GM18508 (cell line): ENCODE measurements at regions not wholly inside any gene's neighbourhood (a gene's known extent, or its start where the extent isn't known, plus 50 kb on each side); places are given as distances from the start of the nearest gene placed in this dataset.
"Not testable (repeated sequence)": the region's sequence is repeated elsewhere in the genome, so short reads cannot be mapped to it uniquely, and the experiment has no call there.

ENCODE experiments used
- ATAC-seq: cut with Tn5 transposase; IDR thresholded peaks from one replicate; pipeline ENCODE4 v1.9.1; 2021; ENCODE audit warnings: moderate number of reproducible peaks; ENCODE audit not compliant: insufficient read depth, unreplicated experiment

DNA sequence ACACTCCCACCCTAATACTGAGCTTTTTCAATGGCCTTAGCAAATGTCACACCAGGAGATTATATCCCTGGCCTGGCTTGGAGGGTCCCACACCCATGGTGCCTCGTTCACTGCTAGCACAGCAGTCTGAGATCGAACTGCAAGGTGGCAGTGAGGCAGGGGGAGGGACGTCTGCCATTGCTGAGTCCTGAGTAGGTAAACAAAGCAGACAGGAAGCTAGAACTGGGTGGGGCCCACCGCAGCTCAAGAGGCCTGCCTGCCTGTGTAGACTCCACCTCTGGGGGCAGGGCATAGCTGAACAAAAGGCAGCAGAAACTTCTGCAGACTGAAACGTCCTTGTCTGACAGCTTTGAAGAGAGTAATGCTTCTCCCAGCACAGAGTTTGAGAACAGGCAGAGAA lies 338.9 kb upstream of the MBL2 start:
- no peak for ATAC-seq

DNA sequence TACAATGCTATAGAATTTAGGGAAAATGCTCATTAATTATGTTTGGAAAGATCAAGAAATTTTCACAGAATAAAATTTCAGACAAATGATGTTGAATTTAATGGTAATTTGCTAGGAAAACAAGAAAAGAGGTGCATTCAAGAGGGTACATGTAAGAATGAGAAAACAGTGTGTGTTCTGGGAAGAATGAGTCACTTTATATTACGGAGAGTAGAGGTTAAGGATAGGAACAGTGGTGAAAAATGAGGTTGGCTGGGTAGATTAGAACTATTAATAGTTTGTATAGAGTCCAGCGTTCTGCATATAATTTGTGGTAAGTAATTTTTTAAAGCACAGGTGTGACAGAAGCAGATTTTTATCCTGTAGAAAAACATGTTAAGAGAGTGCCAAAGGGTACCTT lies 336.7 kb upstream of the MBL2 start:
- ATAC-seq: no peak

DNA sequence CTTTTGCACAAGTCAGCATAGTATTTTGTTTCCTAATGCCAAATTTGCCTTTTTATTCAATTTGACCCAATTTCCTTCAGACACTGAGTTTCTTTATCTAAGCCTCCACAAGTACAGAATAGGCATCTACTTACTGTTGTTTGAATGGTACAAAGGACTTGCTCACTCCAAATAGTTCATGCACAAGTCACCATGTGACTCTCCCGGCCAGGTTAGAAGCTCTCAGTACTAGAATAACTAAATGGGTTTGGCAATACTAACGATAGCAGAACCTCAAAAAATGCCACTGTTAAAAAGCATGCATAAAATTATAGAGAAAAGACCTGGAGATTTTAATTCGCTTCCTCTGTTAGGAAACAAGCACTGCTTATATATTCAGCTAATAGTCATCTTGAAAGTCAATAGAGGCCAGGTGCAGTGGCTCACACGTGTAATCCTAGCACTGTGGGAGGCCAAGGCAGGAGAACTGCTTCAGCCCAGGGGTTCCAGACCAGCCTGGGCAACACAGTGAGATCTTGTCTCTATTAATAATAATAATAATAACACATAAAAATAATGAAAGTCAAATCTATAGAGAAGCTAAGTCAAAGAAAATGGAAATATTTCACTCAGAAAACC lies 335.8 kb upstream of the MBL2 start:
- ATAC-seq: no peak

DNA sequence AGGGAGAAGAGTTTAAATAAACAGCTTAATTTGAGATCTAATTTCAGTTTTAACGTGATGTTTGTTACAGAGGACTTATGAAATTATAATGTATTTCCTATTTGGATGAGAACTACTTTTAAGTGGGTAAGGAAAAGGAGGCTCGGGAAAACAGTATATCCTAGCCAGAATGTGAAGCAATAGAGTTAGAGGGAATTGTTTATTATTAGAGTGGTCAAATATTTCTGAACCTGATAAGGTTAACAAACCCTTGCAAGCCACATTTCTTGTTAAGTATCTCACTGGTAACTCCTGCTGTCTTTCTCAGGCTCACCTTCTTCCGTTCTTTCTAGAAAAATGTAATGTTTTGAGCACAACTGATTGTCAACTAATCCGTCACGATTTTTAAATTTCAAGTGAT lies 335.1 kb upstream of the MBL2 start:
- no peak for ATAC-seq

DNA sequence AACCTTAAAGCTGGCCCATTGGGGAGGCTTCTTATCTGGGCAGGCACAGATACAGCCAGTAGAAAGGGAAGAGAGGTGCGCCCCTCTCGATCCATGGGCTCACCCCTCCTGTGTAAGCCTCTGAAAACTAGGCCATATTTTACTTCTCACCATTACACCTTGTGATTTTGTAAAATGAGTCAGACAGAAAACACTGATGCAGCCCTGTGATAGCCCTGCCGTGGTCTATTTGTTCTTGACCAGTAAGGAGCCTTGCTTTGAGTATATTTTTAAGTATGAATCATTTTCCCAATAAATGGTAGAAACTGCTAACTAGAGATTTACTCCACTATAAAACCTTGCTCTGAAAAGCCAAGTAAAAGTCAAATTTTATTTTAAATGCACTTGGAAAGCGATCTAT lies 329.8 kb upstream of the MBL2 start:
- no peak for ATAC-seq

DNA sequence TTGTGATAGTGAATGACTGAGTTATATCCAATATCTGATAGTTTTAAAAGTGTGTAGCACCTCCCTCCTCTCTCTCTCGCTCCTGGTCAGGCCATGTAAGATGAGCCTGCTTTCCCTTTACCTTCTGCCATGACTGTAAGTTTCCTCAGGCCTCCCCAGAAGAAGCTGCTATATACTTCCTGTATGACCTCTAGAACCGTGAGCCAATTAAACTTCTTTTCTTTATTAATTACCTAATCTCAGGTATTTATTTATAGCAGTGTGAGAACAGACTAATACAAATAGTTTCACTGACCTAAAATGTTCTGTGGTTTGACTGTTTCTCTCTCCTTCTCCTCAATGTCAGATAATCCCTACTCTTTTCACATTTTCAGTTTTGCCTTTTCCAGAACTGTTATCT lies 321.3 kb upstream of the MBL2 start:
- no peak for ATAC-seq

DNA sequence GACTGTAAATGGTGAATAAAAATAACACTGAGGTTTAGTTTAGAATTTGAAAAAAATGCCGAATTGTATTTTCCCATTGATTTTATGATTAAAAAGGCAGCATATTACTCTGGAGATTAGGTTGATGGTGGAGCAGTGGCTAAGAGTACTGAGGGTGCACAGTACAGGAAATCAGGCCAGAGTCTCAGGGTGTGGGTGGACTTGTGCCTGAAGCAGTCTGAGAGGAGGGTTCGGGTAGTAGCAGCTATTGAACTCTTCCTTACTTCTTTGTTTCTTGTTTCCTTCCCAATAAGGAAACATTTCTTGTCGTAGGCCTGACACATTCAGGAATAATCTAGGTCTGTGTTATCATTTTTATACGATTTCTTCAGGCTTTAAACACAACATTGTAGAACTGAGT lies 319.0 kb upstream of the MBL2 start:
- ATAC-seq: no peak

DNA sequence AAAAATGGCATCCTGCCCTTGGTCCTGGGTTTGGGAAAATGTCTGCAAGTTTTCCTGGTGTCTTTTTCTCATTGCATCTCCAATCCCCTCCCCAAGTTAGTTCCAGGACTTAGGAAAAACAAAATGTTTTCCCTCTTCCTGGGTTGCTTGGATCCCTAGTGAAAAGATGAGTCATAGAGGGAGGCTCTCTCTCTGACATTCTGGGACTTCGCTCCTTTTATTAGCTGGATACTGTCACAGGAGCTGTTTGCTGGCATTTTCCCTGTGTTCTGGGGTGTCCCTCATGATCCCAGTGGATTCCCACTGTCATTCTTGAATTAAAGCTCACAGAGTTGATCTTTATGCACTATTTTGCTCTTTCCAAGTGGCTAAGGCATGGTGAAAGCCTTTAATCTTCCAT lies 316.4 kb upstream of the MBL2 start:
- ATAC-seq: no peak

DNA sequence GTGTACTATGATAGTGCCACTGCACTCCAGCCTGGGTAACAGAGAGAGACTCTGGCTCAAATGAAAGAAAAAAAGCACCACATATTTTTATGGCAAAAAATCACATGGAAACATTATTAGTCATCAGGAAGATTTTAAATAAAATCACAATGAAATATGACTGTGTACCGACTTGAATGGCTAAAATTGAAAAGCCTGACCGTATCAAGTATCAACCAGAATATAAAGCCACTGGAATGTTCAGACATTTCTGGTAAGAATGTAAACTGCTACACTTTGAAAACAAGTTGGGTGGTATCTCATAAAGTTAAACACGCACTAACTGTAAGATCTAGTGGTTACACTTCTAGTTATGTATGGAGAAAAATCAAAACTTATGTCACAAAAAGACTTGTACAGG lies 306.7 kb upstream of the MBL2 start:
- ATAC-seq: no peak

DNA sequence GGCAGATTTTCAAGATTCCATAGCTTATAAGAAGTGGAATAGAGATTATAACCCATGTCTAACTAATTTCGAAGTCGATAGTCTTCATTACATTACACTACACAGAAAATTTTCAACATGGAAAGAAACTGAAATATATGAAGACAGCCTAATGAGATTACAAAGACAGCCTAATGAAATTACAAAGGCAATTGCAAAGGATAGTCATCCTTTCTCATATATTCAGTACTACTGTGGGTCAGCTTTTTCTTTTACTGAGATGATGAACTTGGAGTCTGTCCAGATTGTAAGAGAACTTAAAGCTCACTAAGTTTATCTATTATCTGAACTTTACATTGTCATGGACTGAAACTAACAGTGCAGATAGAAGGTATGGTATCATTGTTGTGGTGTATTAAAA lies 304.4 kb upstream of the MBL2 start:
- ATAC-seq: no peak

DNA sequence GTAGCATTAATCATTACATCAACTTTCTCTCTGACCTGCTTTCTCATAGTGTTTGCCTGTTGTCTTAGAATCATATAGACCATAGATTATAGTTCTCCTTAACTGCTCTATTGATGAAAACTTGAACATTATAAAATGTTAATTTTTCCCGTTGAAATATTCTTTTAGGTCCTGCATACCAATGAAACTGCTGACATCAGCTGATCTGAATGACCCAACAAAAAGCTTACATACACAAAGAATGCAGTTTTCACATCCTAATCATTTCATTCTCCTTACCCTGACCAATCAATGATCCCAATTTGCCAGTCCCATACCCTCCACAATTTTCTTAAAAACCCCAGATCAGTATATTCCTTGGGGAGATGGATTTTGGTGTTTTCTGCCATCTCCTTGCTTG lies 302.9 kb upstream of the MBL2 start:
- ATAC-seq: no peak

DNA sequence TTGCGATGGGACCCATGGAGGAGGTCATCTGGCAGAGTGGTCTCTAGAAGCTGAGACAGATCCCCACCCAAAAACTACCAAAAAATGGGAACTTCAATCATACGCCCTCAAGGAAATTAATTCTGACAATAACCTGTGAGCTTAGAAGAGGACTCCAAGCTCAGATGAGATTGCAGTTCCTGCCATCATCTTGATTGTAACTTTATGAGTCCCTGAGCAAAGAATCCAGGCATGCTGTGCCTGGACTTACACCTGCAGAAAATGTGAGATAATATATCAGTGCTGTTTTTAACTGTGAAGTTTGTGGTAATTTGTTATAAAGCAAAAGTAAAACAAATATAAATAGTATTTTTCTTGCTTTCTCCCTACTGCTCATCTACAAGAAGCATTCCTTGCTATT lies 299.6 kb upstream of the MBL2 start:
- no peak for ATAC-seq

DNA sequence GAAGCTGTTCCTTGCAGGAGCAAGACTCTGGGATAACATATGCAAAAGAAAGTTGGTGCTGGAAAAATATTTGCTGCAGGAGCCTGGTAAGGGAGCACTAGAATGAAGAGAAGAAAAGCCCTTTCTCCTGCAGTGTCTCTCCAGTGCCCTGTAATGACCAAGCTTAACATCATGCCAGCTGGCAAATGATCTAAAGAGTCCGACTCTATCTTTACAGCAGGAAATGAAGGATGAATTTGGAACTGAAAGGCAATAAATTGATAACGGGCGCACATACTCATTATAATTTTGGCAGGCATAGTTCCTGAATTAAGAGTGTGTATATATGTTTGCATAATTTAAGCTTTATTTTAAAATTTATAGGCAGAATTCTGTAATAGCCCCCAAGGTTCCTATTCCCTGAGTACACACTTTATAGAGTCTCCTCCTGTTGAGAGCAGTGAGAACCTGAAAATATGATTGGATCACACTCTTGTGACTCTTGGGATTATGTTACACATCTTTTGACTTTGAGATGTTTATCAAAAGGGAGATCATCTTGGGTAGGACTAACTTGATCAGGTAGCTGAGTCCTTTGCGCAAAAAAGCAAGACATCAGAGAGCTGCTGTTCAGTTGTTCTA lies 299.0 kb upstream of the MBL2 start:
- no peak for ATAC-seq

DNA sequence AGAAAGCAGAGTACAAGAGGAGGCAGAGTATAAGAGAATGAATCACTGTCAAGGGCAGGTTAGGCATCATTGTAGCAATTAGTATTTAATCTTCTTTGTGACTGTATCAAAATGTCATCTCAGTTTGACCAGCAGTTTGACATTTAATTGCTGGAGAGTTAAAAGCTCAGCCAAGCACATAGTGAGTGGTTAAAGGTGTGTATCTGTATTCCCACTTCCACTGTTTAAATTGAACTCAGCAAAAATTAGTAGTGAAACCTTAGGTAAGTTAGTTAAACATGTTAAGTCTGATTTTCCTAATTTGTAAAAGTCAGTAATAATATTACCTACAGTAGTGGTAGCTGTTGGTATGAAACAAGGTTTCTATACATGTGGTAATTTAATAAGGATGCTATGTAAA lies 296.4 kb upstream of the MBL2 start:
- ATAC-seq: no peak

DNA sequence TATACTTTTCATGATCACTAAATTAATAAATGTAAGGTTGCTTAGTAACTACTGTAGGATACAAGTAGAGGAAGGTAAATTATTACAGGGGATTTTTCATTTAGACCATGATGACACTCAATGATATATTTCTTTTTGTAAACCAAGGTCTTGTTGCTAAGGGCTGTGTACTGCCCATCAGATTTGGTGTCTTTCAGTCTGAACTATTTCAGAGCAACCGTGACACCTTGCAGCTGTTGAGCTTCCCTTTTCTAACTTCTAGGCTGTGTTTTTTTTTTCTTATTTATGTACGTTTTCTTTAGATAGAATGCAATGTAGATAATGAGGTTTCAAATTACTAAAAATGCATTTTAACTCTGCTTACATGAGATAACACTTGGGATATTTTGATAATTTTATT lies 292.0 kb upstream of the MBL2 start:
- no peak for ATAC-seq

DNA sequence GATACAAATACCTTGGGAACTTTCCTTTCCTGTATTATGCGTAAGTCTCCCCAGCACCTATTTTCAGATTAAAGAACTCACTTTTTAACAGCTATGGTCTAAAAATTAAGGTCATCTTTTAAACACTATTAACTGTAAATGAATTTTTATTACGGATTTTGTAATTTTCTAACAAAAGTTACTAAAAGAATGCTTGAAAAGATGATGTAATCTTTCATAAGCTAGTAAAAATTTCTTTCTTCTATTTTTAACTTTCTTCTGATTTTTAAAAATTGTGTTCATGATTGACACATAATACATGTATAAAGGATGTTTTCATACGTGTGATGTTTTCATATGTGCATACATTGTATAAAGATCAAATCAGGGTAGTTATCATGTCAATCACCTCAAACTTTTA lies 291.2 kb upstream of the MBL2 start:
- no peak for ATAC-seq

DNA sequence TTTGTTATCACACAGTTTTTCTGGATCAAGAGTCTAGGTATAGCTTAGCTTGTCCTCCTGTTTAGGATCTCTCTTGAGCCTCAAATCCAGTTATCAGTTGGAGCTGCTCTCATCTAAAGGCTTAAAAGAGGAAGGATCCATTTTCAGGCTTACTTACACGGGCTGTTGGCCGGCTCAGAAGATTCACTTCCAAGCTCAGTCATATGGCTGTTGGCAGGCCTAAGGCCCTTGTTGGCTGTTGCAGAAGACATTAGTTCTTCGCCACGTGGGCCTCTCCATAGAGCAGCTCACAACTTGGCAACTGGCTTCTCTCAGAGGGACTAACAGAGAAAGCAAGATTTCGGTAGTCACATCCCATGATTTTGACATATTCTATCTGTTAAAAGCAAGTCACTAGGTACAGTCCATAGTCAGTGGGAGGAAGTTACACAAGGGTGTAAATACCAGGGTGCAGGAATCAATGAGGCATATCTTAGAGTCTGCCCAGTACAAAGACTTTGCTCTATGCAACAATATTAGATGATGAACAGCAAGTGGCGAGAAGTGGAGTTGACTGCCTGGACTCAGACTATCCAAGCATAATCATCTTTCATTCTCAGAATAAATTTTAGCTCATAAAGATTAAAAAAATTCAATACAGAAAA lies 280.1 kb upstream of the MBL2 start:
- ATAC-seq: no peak

DNA sequence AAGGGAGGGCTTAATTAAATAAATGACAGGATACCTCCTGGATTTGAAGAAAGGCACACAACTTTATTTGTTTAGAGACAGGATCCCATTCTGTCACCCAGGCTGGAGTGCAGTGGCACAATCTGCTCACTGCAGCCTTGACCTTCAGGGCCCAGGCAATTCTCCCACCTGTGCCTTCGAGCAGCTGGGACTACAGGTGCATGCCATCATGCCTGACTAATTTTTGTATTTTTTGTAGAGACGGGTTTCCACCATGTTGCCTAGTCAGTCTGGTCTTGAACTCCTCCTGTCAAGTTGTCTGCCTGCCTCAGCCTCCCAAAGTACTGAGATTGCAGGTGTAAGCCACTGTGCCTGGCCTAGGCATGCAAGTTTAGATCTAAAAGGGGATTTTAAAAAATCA lies 272.7 kb upstream of the MBL2 start:
- ATAC-seq: no peak

DNA sequence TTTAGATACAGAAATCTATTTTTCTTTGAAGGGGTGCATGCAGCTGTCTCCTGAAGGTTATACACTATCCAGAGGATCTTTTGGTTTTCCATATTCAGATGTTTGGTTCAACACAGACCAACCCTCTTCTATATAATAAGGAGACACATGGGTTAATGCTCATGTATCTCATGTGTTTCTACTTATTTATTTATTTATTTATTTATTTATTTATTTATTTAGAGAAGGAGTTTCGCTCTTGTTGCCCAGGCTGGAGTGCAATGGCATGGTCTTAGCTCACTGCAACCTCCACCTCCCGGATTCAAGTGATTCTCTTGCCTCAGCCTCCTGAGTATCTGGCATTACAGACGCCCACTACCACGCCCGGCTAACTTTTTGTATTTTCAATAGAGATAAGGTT lies 263.2 kb upstream of the MBL2 start:
- not testable (repeated sequence) for ATAC-seq

DNA sequence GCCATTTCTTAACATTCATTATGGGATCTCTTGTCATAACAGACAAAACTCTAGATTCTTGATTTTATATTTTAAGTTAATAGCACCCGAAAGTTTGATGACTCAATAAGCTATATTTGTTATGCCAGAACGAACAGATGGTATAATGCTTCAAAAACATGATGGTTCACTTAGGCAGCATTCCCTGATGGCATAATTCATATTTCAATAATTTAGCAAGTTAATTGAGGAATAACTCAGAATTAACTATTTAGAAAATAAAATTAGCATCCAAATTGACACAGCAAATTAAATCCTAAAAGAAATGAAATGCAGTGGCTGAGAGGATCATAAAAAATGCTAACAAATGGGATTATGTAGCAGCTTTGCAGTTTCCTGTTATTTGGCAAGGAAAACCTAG lies 260.8 kb upstream of the MBL2 start:
- no peak for ATAC-seq

DNA sequence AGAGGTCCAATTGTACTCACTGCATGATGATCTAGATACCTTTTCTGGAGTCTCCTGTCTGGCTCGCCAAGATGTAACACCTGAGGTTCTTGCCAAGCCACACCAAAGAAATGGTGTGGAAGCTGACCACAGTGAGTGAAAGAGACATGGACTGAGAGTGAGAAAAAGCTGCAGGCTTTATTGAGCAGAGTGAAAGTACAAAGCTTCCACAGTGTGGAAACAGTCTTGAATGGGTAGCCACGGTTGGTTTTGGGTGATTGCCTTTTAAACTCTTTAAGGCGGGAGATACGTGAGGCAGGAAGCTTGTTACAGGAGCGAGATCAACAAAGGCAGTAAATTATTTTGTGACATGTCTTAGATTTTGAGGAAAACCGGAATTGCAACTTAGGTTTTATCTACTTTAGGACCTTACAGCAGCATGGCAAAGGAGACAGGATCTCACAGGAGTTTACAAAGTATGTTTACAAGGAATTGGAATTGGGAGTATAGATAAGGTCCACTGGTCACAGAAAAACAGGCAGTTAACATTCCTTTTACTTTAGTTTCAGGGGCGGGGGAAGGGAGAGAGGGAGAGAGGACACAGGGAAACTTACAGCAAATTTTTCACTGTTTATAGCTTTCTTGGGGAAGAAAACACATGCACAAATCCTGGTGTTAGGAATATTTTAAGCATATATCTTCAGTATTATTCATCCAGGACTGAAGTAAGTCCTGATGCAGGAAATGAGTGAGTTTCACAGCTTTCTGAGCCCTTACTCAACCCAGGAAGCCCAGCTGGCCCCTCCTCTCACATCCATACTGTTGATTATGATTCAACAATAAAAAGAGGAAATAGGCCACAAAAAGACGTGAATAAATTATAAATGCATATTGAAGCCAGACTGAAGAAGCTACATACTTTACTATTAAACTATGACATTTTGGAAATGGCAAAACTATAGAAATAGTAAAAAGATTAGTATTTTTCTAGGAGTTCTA lies 257.6 kb upstream of the MBL2 start:
- peak; percentile 46 for ATAC-seq
